GM18508 (cell line): ENCODE measurements at regions not wholly inside any gene's neighbourhood (a gene's known extent, or its start where the extent isn't known, plus 50 kb on each side); places are given as distances from the start of the nearest gene placed in this dataset.
A peak's percentile ranks its signal among the peaks of the same experiment; 100 is the strongest.

Experiments
- ATAC-seq: cut with Tn5 transposase; IDR thresholded peaks from one replicate; pipeline ENCODE4 v1.9.1; 2021; ENCODE audit warnings: moderate number of reproducible peaks; ENCODE audit not compliant: insufficient read depth, unreplicated experiment

GRCh38 chr12:126869644-126870043 lies 1397.3 kb upstream of the TMEM132C start:
- ATAC-seq, result no peak

- no peak for ATAC-seq
These were observed 1393.3 kb upstream of the TMEM132C start for GRCh38 chr12:126873701-126874100.

GRCh38 chr12:126874427-126875026 lies 1392.4 kb upstream of the TMEM132C start:
- ATAC-seq, result peak; percentile 68

- ATAC-seq, result no peak
These were observed 1387.1 kb upstream of the TMEM132C start for GRCh38 chr12:126879842-126880241.

GRCh38 chr12:126883697-126884096 lies 1383.3 kb upstream of the TMEM132C start:
- ATAC-seq, result no peak

- ATAC-seq, result no peak
These were observed 1377.5 kb upstream of the TMEM132C start for GRCh38 chr12:126889501-126889900.

- ATAC-seq, result no peak
These were observed 1376.9 kb upstream of the TMEM132C start for GRCh38 chr12:126890097-126890496.

- ATAC-seq, result no peak
These were observed 1375.2 kb upstream of the TMEM132C start for GRCh38 chr12:126891789-126892188.

- ATAC-seq, result no peak
These were observed 1370.7 kb upstream of the TMEM132C start for GRCh38 chr12:126895951-126896913.

- no peak for ATAC-seq
These were observed 1369.9 kb upstream of the TMEM132C start for GRCh38 chr12:126897102-126897501.

GRCh38 chr12:126897778-126898177 lies 1369.2 kb upstream of the TMEM132C start:
- no peak for ATAC-seq

- no peak for ATAC-seq
These were observed 1368.4 kb upstream of the TMEM132C start for GRCh38 chr12:126898562-126898961.

GRCh38 chr12:126899926-126900792 lies 1366.8 kb upstream of the TMEM132C start:
- no peak for ATAC-seq

GRCh38 chr12:126903027-126903876 lies 1363.7 kb upstream of the TMEM132C start:
- ATAC-seq, result no peak

- no peak for ATAC-seq
These were observed 1361.2 kb upstream of the TMEM132C start for GRCh38 chr12:126905752-126906151.

- ATAC-seq, result no peak
These were observed 1358.8 kb upstream of the TMEM132C start for GRCh38 chr12:126907900-126908764.

GRCh38 chr12:126908765-126909142 lies 1358.2 kb upstream of the TMEM132C start:
- no peak for ATAC-seq

GRCh38 chr12:126910570-126910969 lies 1356.4 kb upstream of the TMEM132C start:
- ATAC-seq, result no peak

GRCh38 chr12:126912111-126912510 lies 1354.9 kb upstream of the TMEM132C start:
- no peak for ATAC-seq
